GM23338 (cell line): ENCODE measurements at regions not wholly inside any gene's neighbourhood (a gene's known extent, or its start where the extent isn't known, plus 50 kb on each side); places are given as distances from the start of the nearest gene placed in this dataset.

Experiments used
- ATAC-seq: fragments of 200-7000 bp; cut with Tn5 transposase; 3 replicates; pipeline ENCODE4 v1.9.1; 2020
- DNase-seq: peaks from one replicate; pipeline ENCODE4 v3.0.0-alpha.2; 2015; ENCODE audit warnings: low spot score
- H2AFZ ChIP-seq: fragments of 200-600 bp; sonication (generic); 2 replicates; pipeline ENCODE4 v1.8.0; 2016; ENCODE audit warnings: antibody characterized with exemption, mild to moderate bottlenecking, moderate library complexity
- H3F3A ChIP-seq: fragments of 200-600 bp; sonication (generic); replicated peaks from 2 replicates; pipeline ENCODE4 v1.8.0; 2017; ENCODE audit warnings: antibody characterized with exemption, mixed run types, low read depth
- H3K27ac ChIP-seq: fragments of 200-600 bp; sonication (generic); 2 replicates; pipeline ENCODE4 v1.6.1; 2016; ENCODE audit warnings: low read depth
- H3K27me3 ChIP-seq: fragments of 200-600 bp; sonication (generic); 2 replicates; pipeline ENCODE4 v1.8.0; 2016; ENCODE audit warnings: mild to moderate bottlenecking, mixed run types, moderate library complexity; ENCODE audit not compliant: insufficient read depth
- H3K36me3 ChIP-seq: fragments of 200-600 bp; sonication (generic); 2 replicates; pipeline ENCODE4 v1.8.0; 2016; ENCODE audit warnings: mild to moderate bottlenecking; ENCODE audit not compliant: insufficient read depth
- H3K4me1 ChIP-seq: fragments of 200-600 bp; sonication (generic); 2 replicates; pipeline ENCODE4 v1.8.0; 2016; ENCODE audit warnings: mild to moderate bottlenecking, moderate library complexity; ENCODE audit not compliant: insufficient read depth
- H3K4me2 ChIP-seq: fragments of 200-600 bp; sonication (generic); 2 replicates; pipeline ENCODE4 v1.7.1; 2017; ENCODE audit warnings: mixed run types
- H3K4me3 ChIP-seq: fragments of 200-600 bp; sonication (generic); 2 replicates; pipeline ENCODE4 v1.6.1; 2016; ENCODE audit warnings: mixed run types
- H3K79me2 ChIP-seq: fragments of 200-600 bp; sonication (generic); replicated peaks from 2 replicates; pipeline ENCODE4 v1.8.0; 2017; ENCODE audit warnings: mild to moderate bottlenecking; ENCODE audit not compliant: insufficient read depth
- H3K9me2 ChIP-seq: fragments of 200-600 bp; sonication (generic); 2 replicates; pipeline ENCODE4 v1.8.0; 2017; ENCODE audit not compliant: insufficient read depth
- H4K20me1 ChIP-seq: fragments of 200-600 bp; sonication (generic); replicated peaks from 2 replicates; pipeline ENCODE4 v1.8.0; 2017; ENCODE audit warnings: mild to moderate bottlenecking; ENCODE audit not compliant: insufficient read depth
- H3K27ac Mint-ChIP-seq: 2 replicates; pipeline ENCODE4 v1.8.0; 2020; ENCODE audit warnings: inconsistent platforms, mild to moderate bottlenecking, moderate library complexity, mixed read lengths
- H3K27me3 Mint-ChIP-seq: 3 replicates; pipeline ENCODE4 v1.8.0; 2022; ENCODE audit warnings: low read depth, mild to moderate bottlenecking, moderate library complexity, mixed read lengths, inconsistent platforms; ENCODE audit not compliant: insufficient read depth, poor library complexity
- H3K36me3 Mint-ChIP-seq: 3 replicates; pipeline ENCODE4 v1.8.0; 2021; ENCODE audit warnings: low read depth, mild to moderate bottlenecking, inconsistent platforms, moderate library complexity, mixed read lengths
- H3K4me1 Mint-ChIP-seq: 3 replicates; pipeline ENCODE4 v1.8.0; 2020; ENCODE audit warnings: mild to moderate bottlenecking, inconsistent platforms, mixed read lengths
- H3K4me3 Mint-ChIP-seq: 3 replicates; pipeline ENCODE4 v1.8.0; 2021; ENCODE audit warnings: moderate library complexity, mild to moderate bottlenecking, inconsistent platforms, mixed read lengths
- H3K9me3 Mint-ChIP-seq: 3 replicates; pipeline ENCODE4 v1.8.0; 2020; ENCODE audit warnings: moderate library complexity, mild to moderate bottlenecking, inconsistent platforms, mixed read lengths
- CREB1 ChIP-seq: fragments of 250-450 bp; sonication (Bioruptor Pico); IDR thresholded peaks from 2 replicates; pipeline ENCODE4 v1.5.0; 2020; ENCODE audit warnings: low read depth, mild to moderate bottlenecking, moderate library complexity
- ETS1 ChIP-seq: IDR thresholded peaks from 2 replicates; pipeline ENCODE4 v1.6.1; 2016; ENCODE audit warnings: antibody characterized with exemption
- EZH2 ChIP-seq: fragments of 200-600 bp; sonication (generic); IDR thresholded peaks from one replicate; pipeline ENCODE4 v1.8.0; 2017; ENCODE audit warnings: antibody characterized with exemption, mild to moderate bottlenecking, low read depth; ENCODE audit not compliant: unreplicated experiment
- EZH2phosphoT487 ChIP-seq: fragments of 200-600 bp; sonication (generic); IDR thresholded peaks from one replicate; pipeline ENCODE4 v1.8.1; 2018; ENCODE audit warnings: antibody characterized with exemption; ENCODE audit not compliant: unreplicated experiment
- NANOG ChIP-seq: IDR thresholded peaks from 2 replicates; pipeline ENCODE4 v1.6.1; 2016; ENCODE audit warnings: antibody characterized with exemption, borderline replicate concordance
- POLR2AphosphoS5 ChIP-seq: IDR thresholded peaks from 2 replicates; pipeline ENCODE4 v1.6.1; 2016; ENCODE audit warnings: antibody characterized with exemption, low read depth
- STAT1 ChIP-seq: IDR thresholded peaks from one replicate; pipeline ENCODE4 v1.6.1; 2016; ENCODE audit warnings: antibody characterized with exemption; ENCODE audit not compliant: unreplicated experiment
- ZNF114 ChIP-seq: fragments of 250-450 bp; sonication (Bioruptor Pico); IDR thresholded peaks from 2 replicates; pipeline ENCODE4 v1.5.0; 2020; ENCODE audit warnings: mild to moderate bottlenecking, moderate library complexity
- ZNF462 ChIP-seq: fragments of 250-450 bp; sonication (Bioruptor Pico); IDR thresholded peaks from 2 replicates; pipeline ENCODE4 v1.5.0; 2020; ENCODE audit warnings: mild to moderate bottlenecking, moderate library complexity
- TF ChIP-seq, protein P1 (sequence below), 2 experiments: fragments of 200-600 bp in 1 of 2; sonication (generic) in 1 of 2; conservative IDR thresholded peaks; 2 replicates each; pipeline versions ENCODE4 v1.5.1 to v1.6.1; 2016 to 2017; ENCODE audit warnings: antibody characterized with exemption in 2 of 2, low read depth in 2 of 2, mild to moderate bottlenecking in 2 of 2, moderate library complexity in 1 of 2
- TF ChIP-seq, protein P2 (sequence below): IDR thresholded peaks from one replicate; pipeline ENCODE4 v1.6.1; 2018; ENCODE audit warnings: antibody characterized with exemption; ENCODE audit not compliant: unreplicated experiment

DNA sequence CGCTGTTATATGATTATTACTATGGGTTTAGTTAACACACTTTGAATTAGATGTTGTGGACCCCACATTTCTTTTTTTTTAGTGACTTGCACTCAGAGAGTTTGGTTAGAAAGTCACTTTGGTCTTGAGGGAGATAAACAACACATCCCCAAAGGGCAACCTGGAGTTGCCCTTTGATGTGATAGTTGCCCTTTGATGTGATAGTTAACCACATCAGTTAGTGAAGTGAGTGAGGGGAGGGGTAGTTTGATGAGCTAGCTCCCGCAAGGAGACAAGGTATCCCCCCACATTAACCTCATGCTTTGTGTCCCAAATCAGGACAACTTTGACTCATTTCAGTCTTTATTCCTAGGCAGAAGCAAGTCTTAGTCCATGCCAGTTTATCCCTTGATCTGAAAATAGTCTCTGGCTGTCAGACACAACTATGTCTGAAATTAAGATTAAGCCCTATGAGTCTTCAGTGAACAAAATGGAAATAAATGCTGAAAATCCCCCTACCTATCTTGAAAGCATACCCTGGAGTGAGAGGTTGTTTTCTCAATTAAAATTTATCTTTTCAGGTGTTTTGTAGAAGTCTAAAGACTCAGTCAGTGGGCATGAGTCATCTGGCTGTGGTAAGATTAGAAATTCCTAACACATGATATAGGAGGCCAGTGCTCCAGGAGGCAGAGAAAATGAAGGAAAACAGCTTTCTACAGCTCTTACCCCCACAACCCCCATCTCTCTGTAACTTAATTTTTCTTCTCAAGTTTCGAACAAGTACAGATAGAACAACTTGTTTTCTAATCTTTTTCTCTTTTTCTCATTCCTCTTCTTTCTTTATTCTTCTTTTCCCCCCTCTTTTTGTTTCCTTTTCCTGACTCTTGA, 208.9 kb upstream of the DMRTA1 start:
- H3K36me3 Mint-ChIP-seq = no peaks in the 10 kb centered on the region
- no peak for DNase-seq
- peaks cover 2% of the 10 kb centered on the region for H3K27me3 Mint-ChIP-seq
- H2AFZ ChIP-seq = no peak overlapping the region; the same call in 1 of the 2 replicates
- no peak overlapping the region for H3K4me2 ChIP-seq
- H3K4me3 ChIP-seq = no peak overlapping the region
- H3K27ac ChIP-seq = no peak overlapping the region
- no peak for ATAC-seq
- no peaks in the 10 kb centered on the region for H3K9me3 Mint-ChIP-seq
- TF ChIP-seq ZNF114 (CRISPR knock-in tag) (no peak), EZH2 (no peak), ZNF462 (no peak), ETS1 (no peak), NANOG (no peak), POLR2AphosphoS5 (no peak), EZH2phosphoT487 (no peak), CREB1 (CRISPR knock-in tag) (no peak), STAT1 (no peak)
- TF ChIP-seq, protein P1, sequence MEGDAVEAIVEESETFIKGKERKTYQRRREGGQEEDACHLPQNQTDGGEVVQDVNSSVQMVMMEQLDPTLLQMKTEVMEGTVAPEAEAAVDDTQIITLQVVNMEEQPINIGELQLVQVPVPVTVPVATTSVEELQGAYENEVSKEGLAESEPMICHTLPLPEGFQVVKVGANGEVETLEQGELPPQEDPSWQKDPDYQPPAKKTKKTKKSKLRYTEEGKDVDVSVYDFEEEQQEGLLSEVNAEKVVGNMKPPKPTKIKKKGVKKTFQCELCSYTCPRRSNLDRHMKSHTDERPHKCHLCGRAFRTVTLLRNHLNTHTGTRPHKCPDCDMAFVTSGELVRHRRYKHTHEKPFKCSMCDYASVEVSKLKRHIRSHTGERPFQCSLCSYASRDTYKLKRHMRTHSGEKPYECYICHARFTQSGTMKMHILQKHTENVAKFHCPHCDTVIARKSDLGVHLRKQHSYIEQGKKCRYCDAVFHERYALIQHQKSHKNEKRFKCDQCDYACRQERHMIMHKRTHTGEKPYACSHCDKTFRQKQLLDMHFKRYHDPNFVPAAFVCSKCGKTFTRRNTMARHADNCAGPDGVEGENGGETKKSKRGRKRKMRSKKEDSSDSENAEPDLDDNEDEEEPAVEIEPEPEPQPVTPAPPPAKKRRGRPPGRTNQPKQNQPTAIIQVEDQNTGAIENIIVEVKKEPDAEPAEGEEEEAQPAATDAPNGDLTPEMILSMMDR (conservative IDR thresholded peaks at IDR 0.05; ENCODE audit: low read depth in 2 of 2) = no peak
- TF ChIP-seq, protein P2, sequence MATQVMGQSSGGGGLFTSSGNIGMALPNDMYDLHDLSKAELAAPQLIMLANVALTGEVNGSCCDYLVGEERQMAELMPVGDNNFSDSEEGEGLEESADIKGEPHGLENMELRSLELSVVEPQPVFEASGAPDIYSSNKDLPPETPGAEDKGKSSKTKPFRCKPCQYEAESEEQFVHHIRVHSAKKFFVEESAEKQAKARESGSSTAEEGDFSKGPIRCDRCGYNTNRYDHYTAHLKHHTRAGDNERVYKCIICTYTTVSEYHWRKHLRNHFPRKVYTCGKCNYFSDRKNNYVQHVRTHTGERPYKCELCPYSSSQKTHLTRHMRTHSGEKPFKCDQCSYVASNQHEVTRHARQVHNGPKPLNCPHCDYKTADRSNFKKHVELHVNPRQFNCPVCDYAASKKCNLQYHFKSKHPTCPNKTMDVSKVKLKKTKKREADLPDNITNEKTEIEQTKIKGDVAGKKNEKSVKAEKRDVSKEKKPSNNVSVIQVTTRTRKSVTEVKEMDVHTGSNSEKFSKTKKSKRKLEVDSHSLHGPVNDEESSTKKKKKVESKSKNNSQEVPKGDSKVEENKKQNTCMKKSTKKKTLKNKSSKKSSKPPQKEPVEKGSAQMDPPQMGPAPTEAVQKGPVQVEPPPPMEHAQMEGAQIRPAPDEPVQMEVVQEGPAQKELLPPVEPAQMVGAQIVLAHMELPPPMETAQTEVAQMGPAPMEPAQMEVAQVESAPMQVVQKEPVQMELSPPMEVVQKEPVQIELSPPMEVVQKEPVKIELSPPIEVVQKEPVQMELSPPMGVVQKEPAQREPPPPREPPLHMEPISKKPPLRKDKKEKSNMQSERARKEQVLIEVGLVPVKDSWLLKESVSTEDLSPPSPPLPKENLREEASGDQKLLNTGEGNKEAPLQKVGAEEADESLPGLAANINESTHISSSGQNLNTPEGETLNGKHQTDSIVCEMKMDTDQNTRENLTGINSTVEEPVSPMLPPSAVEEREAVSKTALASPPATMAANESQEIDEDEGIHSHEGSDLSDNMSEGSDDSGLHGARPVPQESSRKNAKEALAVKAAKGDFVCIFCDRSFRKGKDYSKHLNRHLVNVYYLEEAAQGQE = no peak
- no peaks in the 10 kb centered on the region for H4K20me1 ChIP-seq
- H3K4me1 ChIP-seq = 0 out of 2 replicates have a peak, but pooled peaks cover 9% of the 10 kb centered on the region
- H3K27ac Mint-ChIP-seq = no peak overlapping the region
- peaks cover 15% of the 10 kb centered on the region for H3K4me1 Mint-ChIP-seq
- no peaks in the 10 kb centered on the region for H3K9me2 ChIP-seq
- no peaks in the 10 kb centered on the region for H3K27me3 ChIP-seq
- H3K4me3 Mint-ChIP-seq = no peak overlapping the region
- H3K36me3 ChIP-seq = no peaks in the 10 kb centered on the region
- no peaks in the 10 kb centered on the region for H3K79me2 ChIP-seq
- H3F3A ChIP-seq = no peaks in the 10 kb centered on the region
